Mucosa of stomach (tissue), 1 donor: ENCODE measurements at regions not wholly inside any gene's neighbourhood (a gene's known extent, or its start where the extent isn't known, plus 50 kb on each side); places are given as distances from the start of the nearest gene placed in this dataset.

Source experiments
- H3K27me3 ChIP-seq: one replicate; pipeline ENCODE4 v1.7.0; 2013; ENCODE audit warnings: mild to moderate bottlenecking, low read length; ENCODE audit not compliant: control insufficient read depth, insufficient read depth
- H3K36me3 ChIP-seq: one replicate; pipeline ENCODE4 v1.7.0; 2013; ENCODE audit warnings: low read length; ENCODE audit not compliant: control insufficient read depth, insufficient read depth
- H3K4me1 ChIP-seq: one replicate; pipeline ENCODE4 v1.7.0; 2013; ENCODE audit warnings: mild to moderate bottlenecking, low read length; ENCODE audit not compliant: control insufficient read depth, insufficient read depth
- H3K4me3 ChIP-seq: one replicate; pipeline ENCODE4 v1.7.0; 2013; ENCODE audit warnings: low read length
- H3K9ac ChIP-seq: one replicate; pipeline ENCODE4 v1.7.0; 2013; ENCODE audit warnings: mild to moderate bottlenecking, low read length, moderate library complexity
- H3K9me3 ChIP-seq: one replicate; pipeline ENCODE4 v1.7.0; 2013; ENCODE audit warnings: mild to moderate bottlenecking, low read length, moderate library complexity; ENCODE audit not compliant: control insufficient read depth
- donor health status: Pancreatic carcinoma.

DNA sequence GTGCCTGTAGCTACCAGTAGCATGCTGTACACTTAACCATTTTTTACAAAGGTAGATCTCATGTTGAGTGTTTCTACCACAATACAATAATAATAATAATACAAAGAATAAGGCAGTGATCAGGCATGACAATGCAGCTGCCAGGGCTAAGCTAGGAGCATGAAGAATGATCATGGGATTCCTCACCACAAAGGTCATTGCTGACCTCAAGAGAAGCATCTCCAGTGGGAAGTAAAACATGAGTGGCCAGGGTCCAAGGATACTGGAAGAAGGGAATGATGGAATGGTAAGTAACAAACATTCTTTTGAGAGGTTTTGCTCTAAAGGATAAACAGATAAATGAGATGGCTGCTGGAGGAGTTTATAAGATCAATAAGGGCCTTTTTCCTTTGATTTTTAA lies 591.1 kb downstream of the TNS3 start:
- H3K27me3 ChIP-seq, result no peaks in the 10 kb centered on the region
- no peaks in the 10 kb centered on the region for H3K9me3 ChIP-seq
- H3K4me3 ChIP-seq, result no peak overlapping the region
- H3K9ac ChIP-seq, result no peak overlapping the region
- H3K4me1 ChIP-seq, result no peaks in the 10 kb centered on the region
- H3K36me3 ChIP-seq, result no peaks in the 10 kb centered on the region

- no peaks in the 10 kb centered on the region for H3K27me3 ChIP-seq
- H3K36me3 ChIP-seq, result no peaks in the 10 kb centered on the region
- H3K4me3 ChIP-seq, result no peak overlapping the region
- no peaks in the 10 kb centered on the region for H3K4me1 ChIP-seq
- H3K9me3 ChIP-seq, result no peaks in the 10 kb centered on the region
- no peak overlapping the region for H3K9ac ChIP-seq
Observed at GRCh38 chr7:46989247-46989646, 592.7 kb downstream of the TNS3 start.

DNA sequence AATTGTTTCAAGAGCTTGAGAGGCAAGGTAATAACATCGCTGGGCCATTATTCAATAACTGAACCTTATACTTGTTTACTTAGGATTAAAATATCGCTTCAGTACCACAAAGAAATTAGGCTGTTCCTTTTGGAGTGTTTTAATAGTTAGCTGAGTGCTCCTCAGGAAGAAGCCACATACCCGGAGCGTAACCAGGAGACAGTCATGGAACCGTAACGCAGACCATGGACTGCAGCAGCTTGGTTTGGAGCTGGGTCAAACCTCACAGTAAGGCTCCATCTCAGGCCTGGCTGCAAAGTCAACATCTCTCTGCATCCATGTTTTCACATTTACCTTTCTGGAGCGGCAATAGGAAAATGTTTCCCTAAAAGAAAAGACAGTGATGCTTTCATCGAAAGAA lies 599.0 kb downstream of the TNS3 start:
- Histone ChIP-seq H3K9me3 (no peaks in the 10 kb centered on the region), H3K36me3 (no peaks in the 10 kb centered on the region), H3K27me3 (no peaks in the 10 kb centered on the region), H3K9ac (no peak overlapping the region), H3K4me3 (no peak overlapping the region), H3K4me1 (no peaks in the 10 kb centered on the region)

DNA sequence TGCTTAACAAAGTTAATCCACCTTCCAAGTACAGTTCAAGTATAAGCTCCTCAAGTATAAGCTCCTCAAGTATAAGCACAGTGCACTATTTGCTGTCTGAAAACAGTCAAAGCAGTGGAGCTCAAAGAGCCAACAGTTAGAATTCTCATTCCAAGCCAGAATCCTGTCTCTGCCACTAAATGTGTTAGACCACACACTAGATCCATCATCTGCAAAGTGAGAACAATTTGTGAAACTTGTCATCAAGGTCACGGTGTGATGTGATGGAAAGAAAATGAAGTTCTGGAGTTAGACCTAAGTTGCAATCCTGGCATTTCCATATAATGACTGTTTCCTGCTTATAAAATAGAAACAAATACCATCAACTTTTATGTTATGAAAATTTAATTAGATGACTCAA lies 602.5 kb downstream of the TNS3 start:
- Histone ChIP-seq H3K27me3 (no peaks in the 10 kb centered on the region), H3K9ac (no peak overlapping the region)

GRCh38 chr7:46975493-46975892 lies 606.4 kb downstream of the TNS3 start:
- Histone ChIP-seq H3K36me3 (no peaks in the 10 kb centered on the region), H3K27me3 (no peaks in the 10 kb centered on the region), H3K9ac (no peak overlapping the region), H3K9me3 (no peaks in the 10 kb centered on the region), H3K4me1 (no peaks in the 10 kb centered on the region), H3K4me3 (no peak overlapping the region)

More for the DNA sequence above, 602.5 kb downstream of the TNS3 start:
- no peaks in the 10 kb centered on the region for H3K4me1 ChIP-seq
- no peak overlapping the region for H3K4me3 ChIP-seq
- no peaks in the 10 kb centered on the region for H3K36me3 ChIP-seq
- no peaks in the 10 kb centered on the region for H3K9me3 ChIP-seq

DNA sequence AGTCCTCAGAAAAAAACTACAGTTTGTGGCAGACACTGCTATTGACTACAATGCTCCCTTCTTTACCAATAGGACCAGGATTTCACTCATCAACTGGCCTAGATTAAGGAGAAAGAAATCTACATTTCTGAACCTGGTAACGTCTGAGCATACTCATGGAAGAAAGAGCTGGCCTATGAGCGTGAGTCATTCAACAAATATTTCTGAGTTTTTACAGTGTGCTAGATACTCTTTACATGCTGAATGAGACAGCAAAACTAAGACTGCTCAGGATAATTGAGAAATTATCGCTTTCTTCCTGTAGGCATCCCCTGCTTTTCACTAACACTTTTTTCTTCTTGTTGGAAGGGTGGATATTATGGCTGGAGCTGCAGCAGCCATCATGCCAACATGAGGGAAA lies 609.7 kb downstream of the TNS3 start:
- H3K4me1 ChIP-seq, result no peaks in the 10 kb centered on the region
- H3K9me3 ChIP-seq, result no peaks in the 10 kb centered on the region
- H3K27me3 ChIP-seq, result no peaks in the 10 kb centered on the region
- H3K9ac ChIP-seq, result no peak overlapping the region
- H3K4me3 ChIP-seq, result no peak overlapping the region
- no peaks in the 10 kb centered on the region for H3K36me3 ChIP-seq

GRCh38 chr7:46970476-46970875 lies 611.4 kb downstream of the TNS3 start:
- no peaks in the 10 kb centered on the region for H3K4me1 ChIP-seq
- H3K9me3 ChIP-seq, result no peaks in the 10 kb centered on the region
- no peaks in the 10 kb centered on the region for H3K36me3 ChIP-seq
- no peak overlapping the region for H3K9ac ChIP-seq
- no peaks in the 10 kb centered on the region for H3K27me3 ChIP-seq
- no peak overlapping the region for H3K4me3 ChIP-seq

GRCh38 chr7:46970131-46970430 lies 611.8 kb downstream of the TNS3 start:
- Histone ChIP-seq H3K4me3 (no peak overlapping the region), H3K9me3 (no peaks in the 10 kb centered on the region), H3K4me1 (no peaks in the 10 kb centered on the region), H3K27me3 (no peaks in the 10 kb centered on the region), H3K36me3 (no peaks in the 10 kb centered on the region), H3K9ac (no peak overlapping the region)

DNA sequence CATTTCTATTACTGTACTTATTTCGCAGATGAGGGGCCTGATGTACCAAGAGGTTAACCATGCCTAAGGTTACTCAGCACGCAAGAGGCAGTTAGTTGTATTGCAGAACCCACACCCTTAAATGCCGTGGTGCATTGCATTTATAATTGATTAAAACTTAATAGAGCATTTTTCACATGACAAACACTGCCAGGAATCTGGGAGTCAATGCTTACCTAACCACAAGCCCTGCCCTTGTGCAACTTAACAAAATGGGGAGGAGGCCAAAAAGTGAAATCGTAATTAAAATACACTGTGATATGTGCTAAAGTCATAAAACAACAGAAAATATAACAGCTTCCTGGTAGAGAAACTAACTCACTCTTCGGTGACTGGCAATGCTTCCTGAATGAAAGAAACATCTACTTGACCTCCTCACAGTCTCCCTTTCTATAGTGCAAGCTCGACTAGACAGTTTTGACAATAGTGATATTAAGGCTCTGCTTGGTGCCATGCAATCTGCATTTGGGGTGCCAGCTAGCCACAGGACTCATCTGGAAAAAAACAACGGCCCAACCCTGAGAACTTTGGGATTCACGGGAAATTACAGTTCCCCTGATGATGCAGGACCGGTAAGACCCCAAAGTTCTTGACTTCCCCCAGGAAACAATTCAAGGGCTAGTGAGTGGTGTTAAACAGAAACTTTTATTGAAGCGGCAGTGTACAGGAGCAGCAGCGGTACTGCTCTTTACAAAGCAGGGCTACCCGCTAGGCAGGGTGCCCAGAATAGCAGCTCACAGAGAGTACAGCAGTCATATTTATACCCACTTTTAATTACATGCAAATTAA lies 612.4 kb downstream of the TNS3 start:
- Histone ChIP-seq H3K4me3 (no peak overlapping the region), H3K9me3 (no peaks in the 10 kb centered on the region), H3K4me1 (no peaks in the 10 kb centered on the region), H3K27me3 (no peaks in the 10 kb centered on the region), H3K9ac (no peak overlapping the region), H3K36me3 (no peaks in the 10 kb centered on the region)

DNA sequence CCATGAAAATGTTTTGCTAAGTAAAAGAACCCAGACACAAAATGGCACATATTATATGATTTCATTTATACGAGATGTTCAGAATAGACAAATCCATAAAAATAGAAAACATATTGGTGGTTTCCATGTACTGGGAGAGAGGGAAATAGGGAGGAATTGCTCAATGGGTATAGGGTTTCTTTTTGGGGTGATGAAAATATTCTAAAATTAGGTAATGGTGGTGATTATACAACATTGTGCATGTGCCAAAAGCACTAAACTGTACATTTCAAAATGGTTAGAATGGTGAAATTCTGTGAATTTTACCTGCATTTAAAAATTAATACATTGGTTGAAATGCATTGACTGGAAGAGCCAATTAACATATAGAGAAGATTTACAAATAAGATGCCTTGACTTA lies 613.9 kb downstream of the TNS3 start:
- H3K27me3 ChIP-seq, result no peaks in the 10 kb centered on the region
- H3K36me3 ChIP-seq, result no peaks in the 10 kb centered on the region
- no peaks in the 10 kb centered on the region for H3K9me3 ChIP-seq
- no peaks in the 10 kb centered on the region for H3K4me1 ChIP-seq
- no peak overlapping the region for H3K9ac ChIP-seq
- no peak overlapping the region for H3K4me3 ChIP-seq

DNA sequence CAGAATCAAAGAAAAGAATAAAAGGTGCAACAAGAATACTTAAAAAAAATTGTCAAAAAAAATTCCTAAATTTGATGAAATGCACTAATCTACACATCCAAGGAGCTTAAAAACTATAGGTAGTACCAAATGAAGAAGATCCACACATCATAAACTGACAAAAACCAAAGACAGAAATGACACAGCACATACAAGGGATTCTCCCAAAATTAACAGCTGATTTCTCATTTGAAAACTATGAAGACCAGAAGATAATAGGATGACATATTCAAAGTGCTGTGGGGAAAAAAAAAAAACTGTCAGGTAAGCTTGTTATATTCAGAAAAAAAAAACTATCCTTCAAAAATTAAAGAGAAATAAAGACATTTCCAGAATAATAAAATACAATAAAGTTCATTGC lies 618.2 kb downstream of the TNS3 start:
- no peaks in the 10 kb centered on the region for H3K27me3 ChIP-seq
- no peaks in the 10 kb centered on the region for H3K4me1 ChIP-seq
- H3K9ac ChIP-seq, result no peak overlapping the region
- H3K4me3 ChIP-seq, result no peak overlapping the region
- H3K36me3 ChIP-seq, result no peaks in the 10 kb centered on the region
- no peaks in the 10 kb centered on the region for H3K9me3 ChIP-seq

GRCh38 chr7:46960970-46961369 lies 620.9 kb downstream of the TNS3 start:
- H3K27me3 ChIP-seq, result no peaks in the 10 kb centered on the region
- no peaks in the 10 kb centered on the region for H3K9me3 ChIP-seq
- H3K36me3 ChIP-seq, result no peaks in the 10 kb centered on the region
- no peak overlapping the region for H3K4me3 ChIP-seq
- H3K9ac ChIP-seq, result no peak overlapping the region
- H3K4me1 ChIP-seq, result no peaks in the 10 kb centered on the region

DNA sequence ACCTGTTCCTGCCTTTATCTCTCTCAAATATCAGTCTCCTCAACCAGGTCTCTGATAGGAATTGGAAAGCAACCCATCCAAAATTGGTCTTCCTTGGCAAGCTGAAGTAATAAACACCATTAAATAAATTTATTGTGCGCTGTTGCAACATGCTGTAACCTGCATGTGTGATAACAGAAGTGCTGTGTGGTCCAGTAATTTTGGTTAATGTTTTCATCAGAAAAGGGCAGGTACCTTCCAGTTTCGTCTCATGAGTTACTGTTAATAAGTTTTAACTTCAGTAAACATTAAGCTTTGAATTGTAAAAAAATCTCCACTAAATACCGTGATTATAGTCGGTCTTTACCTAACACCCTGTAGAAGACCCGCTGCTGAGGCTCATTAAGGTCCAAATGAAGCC lies 624.7 kb downstream of the TNS3 start:
- Histone ChIP-seq H3K27me3 (no peaks in the 10 kb centered on the region), H3K36me3 (no peaks in the 10 kb centered on the region), H3K4me1 (no peaks in the 10 kb centered on the region), H3K4me3 (no peak overlapping the region), H3K9ac (no peak overlapping the region), H3K9me3 (no peaks in the 10 kb centered on the region)
